A549 (cell line): ENCODE measurements at regions not wholly inside any gene's neighbourhood (a gene's known extent, or its start where the extent isn't known, plus 50 kb on each side); places are given as distances from the start of the nearest gene placed in this dataset.
"Not testable (repeated sequence)": the region's sequence is repeated elsewhere in the genome, so short reads cannot be mapped to it uniquely, and the experiment has no call there.

ENCODE experiments used
- ATAC-seq, 2 experiments: fragments of 200-7000 bp in 1 of 2; fragments of >200 bp in 1 of 2; cut with Nextera tagmentation in 1 of 2; cut with Tn5 transposase in 1 of 2; 3 replicates each; pipeline versions ENCODE4 v1.8.0 to v1.9.1; 2018 to 2020; ENCODE audit warnings: mild to moderate bottlenecking in 1 of 2, moderate library complexity in 1 of 2
- CTCF ChIA-PET: fragments of 300-600 bp; sonication (Branson Sonifier 250); formaldehyde crosslinking; extraction: SDS; loops from one replicate; lab custom pipeline; 2021; ENCODE audit warnings: antibody characterized with exemption, inconsistent platforms; lab: Yijun Ruan, JAX
- POLR2A ChIA-PET: fragments of 350-600 bp; formaldehyde crosslinking; extraction: SDS; loops from one replicate; lab custom pipeline; 2021; ENCODE audit warnings: antibody characterized with exemption, inconsistent platforms; lab: Yijun Ruan, JAX
- DNase-seq, 2 experiments: peaks; one replicate each; pipeline versions ENCODE4 v3.0.0 to v3.0.0-alpha.2; 2011 to 2016; ENCODE audit warnings: low read depth in 1 of 2, low spot score in 1 of 2
- FAIRE-seq: peaks from 2 replicates; lab custom pipeline; 2011; peaks lifted over from hg19 to GRCh38; lab: Jason Lieb, UNC
- H3K27ac ChIP-seq, 2 experiments: fragments of >200 bp; sonication (Bioruptor Twin); formaldehyde crosslinking; 3 replicates each; pipeline ENCODE4 v1.5.1; 2016 to 2017
- H3K4me1 ChIP-seq: fragments of >200 bp; sonication (Bioruptor Twin); formaldehyde crosslinking; 3 replicates; pipeline ENCODE4 v1.6.1; 2016
- H3K4me2 ChIP-seq: fragments of >200 bp; sonication (Bioruptor Twin); formaldehyde crosslinking; 3 replicates; pipeline ENCODE4 v1.6.1; 2016
- H3K4me3 ChIP-seq: fragments of >200 bp; sonication (Bioruptor Twin); formaldehyde crosslinking; 3 replicates; pipeline ENCODE4 v1.5.1; 2016
- H3K9me3 ChIP-seq: fragments of >200 bp; sonication (Bioruptor Twin); formaldehyde crosslinking; 3 replicates; pipeline ENCODE4 v1.6.1; 2016
- BHLHE40 ChIP-seq: IDR thresholded peaks from 2 replicates; pipeline ENCODE4 v1.6.1; 2012; ENCODE audit warnings: low read depth, low read length, inconsistent platforms
- FOSL2 ChIP-seq, 2 experiments: fragments of 450-650 bp in 1 of 2; fragments of >200 bp in 1 of 2; sonication (Bioruptor Twin) in 1 of 2; formaldehyde crosslinking; IDR thresholded peaks; 2 replicates each; pipeline versions ENCODE4 v1.5.0 to v1.6.1; 2016 to 2020; ENCODE audit warnings: mild to moderate bottlenecking in 1 of 2, moderate library complexity in 1 of 2
- HDAC2 ChIP-seq: fragments of 200-600 bp; sonication (generic); IDR thresholded peaks from 2 replicates; pipeline ENCODE4 v1.6.1; 2016
- JUN ChIP-seq, 2 experiments: fragments of >200 bp; sonication (Bioruptor Twin); formaldehyde crosslinking; IDR thresholded peaks; 2 replicates in 1 of 2; 3 replicates in 1 of 2; pipeline ENCODE4 v1.6.1; 2016 to 2017
- MAFK ChIP-seq: fragments of 450-650 bp; IDR thresholded peaks from 2 replicates; pipeline ENCODE4 v1.6.1; 2014; ENCODE audit not compliant: partially characterized antibody
- POLR2AphosphoS2 ChIP-seq: conservative IDR thresholded peaks from 2 replicates; pipeline ENCODE4 v1.6.1; 2012; ENCODE audit warnings: low read length, improper control_type of control experiment, inconsistent platforms
- RAD21 ChIP-seq, 2 experiments: fragments of >200 bp in 1 of 2; sonication (Bioruptor Twin) in 1 of 2; formaldehyde crosslinking in 1 of 2; IDR thresholded peaks in 1 of 2; conservative IDR thresholded peaks in 1 of 2; 2 replicates in 1 of 2; 3 replicates in 1 of 2; pipeline ENCODE4 v1.6.1; 2012 to 2018; ENCODE audit warnings: inconsistent platforms in 1 of 2
- RARB ChIP-seq: fragments of 250-450 bp; sonication (Bioruptor Pico); IDR thresholded peaks from 2 replicates; pipeline ENCODE4 v1.8.0; 2021; ENCODE audit warnings: mild to moderate bottlenecking, moderate library complexity
- SREBF2 ChIP-seq: fragments of 450-650 bp; IDR thresholded peaks from 2 replicates; pipeline ENCODE4 v1.6.1; 2014; ENCODE audit warnings: mild to moderate bottlenecking, moderate library complexity
- TFCP2L1 ChIP-seq: fragments of 250-450 bp; sonication (Bioruptor Pico); IDR thresholded peaks from 2 replicates; pipeline ENCODE4 v1.5.0; 2021; ENCODE audit warnings: mild to moderate bottlenecking
- TP53 ChIP-seq: fragments of 250-450 bp; sonication (Bioruptor Pico); IDR thresholded peaks from 2 replicates; pipeline ENCODE4 v1.5.0; 2021; ENCODE audit warnings: mild to moderate bottlenecking, moderate library complexity
- ZNF302 ChIP-seq: fragments of 250-450 bp; sonication (Bioruptor Pico); IDR thresholded peaks from 2 replicates; pipeline ENCODE4 v1.9.0; 2021; ENCODE audit warnings: inconsistent platforms, mild to moderate bottlenecking, moderate library complexity
- WGBS: methylation state at CpG from one replicate; pipeline ENCODE4 v1.1.6; 2017; ENCODE audit errors: missing lambda C conversion rate; 5-methylcytosine and 5-hydroxymethylcytosine counted together
- TF ChIP-seq, protein P1 (sequence below): fragments of 450-650 bp; IDR thresholded peaks from 2 replicates; pipeline ENCODE4 v1.6.1; 2014; ENCODE audit warnings: antibody characterized with exemption
- TF ChIP-seq, protein P2 (sequence below): IDR thresholded peaks from 2 replicates; pipeline ENCODE4 v1.6.1; 2012
- TF ChIP-seq, protein P3 (sequence below): fragments of 250-450 bp; sonication (Bioruptor Pico); IDR thresholded peaks from 2 replicates; pipeline ENCODE4 v1.5.0; 2021; ENCODE audit warnings: mild to moderate bottlenecking, moderate library complexity, borderline replicate concordance

DNA sequence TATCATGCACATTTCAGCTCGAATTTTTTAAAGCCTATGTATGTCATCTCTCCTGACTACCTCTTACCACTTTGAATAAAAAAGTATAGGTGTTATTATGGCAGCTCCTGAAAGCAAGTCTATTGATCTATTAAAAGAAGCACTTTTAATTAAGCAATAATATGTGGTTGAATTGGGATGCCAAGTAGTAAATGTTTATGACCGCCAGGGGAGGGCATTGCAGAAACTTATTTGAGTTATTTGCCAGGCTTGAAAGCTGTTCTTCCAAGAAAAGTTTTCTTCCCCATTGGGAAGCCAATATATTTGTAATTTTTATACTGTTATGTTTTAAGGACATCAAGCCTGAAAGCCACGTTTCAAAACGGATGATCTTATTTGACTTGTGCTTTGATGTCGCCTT, 88.1 kb upstream of the SOX21 start:
- ChIA-PET CTCF (no interaction called here), POLR2A (no interaction called here)
- Histone ChIP-seq H3K9me3 (no peaks in the 10 kb centered on the region), H3K4me1 (no peaks in the 10 kb centered on the region), H3K4me2 (no peak overlapping the region), H3K4me3 (no peak overlapping the region), H3K27ac (no peak overlapping the region)
- ATAC-seq (no peak), DNase-seq (no peak), FAIRE-seq (no peak)
- 61% methylated on average over 5 of the region's 5 CpGs for WGBS
- TF ChIP-seq BHLHE40 (no peak), MAFK (no peak), JUN (IDR thresholded peaks at IDR 0.05) (no peak), POLR2AphosphoS2 (no peak), SREBF2 (no peak)

- no peak for FAIRE-seq
- no peak overlapping the region for H3K4me2 ChIP-seq
- H3K9me3 ChIP-seq, result no peaks in the 10 kb centered on the region
- ATAC-seq, result no peak
- CTCF ChIA-PET, result no interaction called here
- no peaks in the 10 kb centered on the region for H3K4me1 ChIP-seq
- H3K27ac ChIP-seq, result no peak overlapping the region
- TF ChIP-seq, protein P1, sequence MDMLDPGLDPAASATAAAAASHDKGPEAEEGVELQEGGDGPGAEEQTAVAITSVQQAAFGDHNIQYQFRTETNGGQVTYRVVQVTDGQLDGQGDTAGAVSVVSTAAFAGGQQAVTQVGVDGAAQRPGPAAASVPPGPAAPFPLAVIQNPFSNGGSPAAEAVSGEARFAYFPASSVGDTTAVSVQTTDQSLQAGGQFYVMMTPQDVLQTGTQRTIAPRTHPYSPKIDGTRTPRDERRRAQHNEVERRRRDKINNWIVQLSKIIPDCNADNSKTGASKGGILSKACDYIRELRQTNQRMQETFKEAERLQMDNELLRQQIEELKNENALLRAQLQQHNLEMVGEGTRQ, result no peak
- TF ChIP-seq MAFK, result peak; percentile 16
- DNase-seq, result no peak
- POLR2A ChIA-PET, result no interaction called here
- no peak overlapping the region for H3K4me3 ChIP-seq
- 85% methylated on average over 5 of the region's 5 CpGs for WGBS
Observed at GRCh38 chr13:94799299-94799698, 87.0 kb upstream of the SOX21 start.

DNA sequence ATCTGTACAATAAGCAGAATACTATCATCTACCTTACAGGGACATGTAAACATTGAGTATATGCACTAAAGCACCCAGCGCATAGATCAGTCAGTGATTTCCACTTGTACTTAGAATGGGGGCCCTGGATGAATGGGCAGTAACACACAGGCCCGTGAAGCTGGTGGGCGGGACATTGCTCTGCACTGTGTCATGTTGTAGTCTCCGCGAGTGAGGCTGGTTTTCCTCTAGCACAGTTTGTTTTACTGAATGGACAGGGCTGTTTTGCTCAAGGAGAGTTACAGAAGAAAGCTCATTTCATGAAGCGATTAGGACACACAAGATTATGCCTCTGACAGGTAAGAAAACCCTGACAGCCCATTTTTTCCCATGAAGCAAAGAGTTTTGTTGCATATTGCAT, 86.4 kb upstream of the SOX21 start:
- ChIA-PET POLR2A (no interaction called here), CTCF (no interaction called here)
- H3K4me3 ChIP-seq, result no peak overlapping the region
- no peak overlapping the region for H3K4me2 ChIP-seq
- DNase-seq, result no peak
- 85% methylated on average over 6 of the region's 6 CpGs for WGBS
- H3K4me1 ChIP-seq, result no peaks in the 10 kb centered on the region
- ATAC-seq, result no peak
- FAIRE-seq, result no peak
- no peak overlapping the region for H3K27ac ChIP-seq
- no peaks in the 10 kb centered on the region for H3K9me3 ChIP-seq
- TF ChIP-seq, protein P2, sequence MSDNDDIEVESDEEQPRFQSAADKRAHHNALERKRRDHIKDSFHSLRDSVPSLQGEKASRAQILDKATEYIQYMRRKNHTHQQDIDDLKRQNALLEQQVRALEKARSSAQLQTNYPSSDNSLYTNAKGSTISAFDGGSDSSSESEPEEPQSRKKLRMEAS, result no peak
- TF ChIP-seq, protein P1, result no peak
- no peak for TF ChIP-seq FOSL2 (IDR thresholded peaks at IDR 0.05)
- TF ChIP-seq FOSL2 (CRISPR knock-in tag; IDR thresholded peaks at IDR 0.05), result no peak
- TF ChIP-seq MAFK, result no peak
- TF ChIP-seq HDAC2, result no peak
- no peak for TF ChIP-seq ZNF302
- no peak for TF ChIP-seq TFCP2L1
- TF ChIP-seq RAD21 (conservative IDR thresholded peaks at IDR 0.05 in 1 of 2, IDR thresholded peaks at IDR 0.05 in 1 of 2), result no peak
- no peak for TF ChIP-seq TP53 (CRISPR knock-in tag)
- TF ChIP-seq, all 56 proteins: peak for 0

GRCh38 chr13:94795292-94795691, 82.9 kb upstream of the SOX21 start:
- DNase-seq, result no peak
- Histone ChIP-seq H3K4me2 (no peak overlapping the region), H3K27ac (no peak overlapping the region), H3K4me1 (no peaks in the 10 kb centered on the region), H3K4me3 (no peak overlapping the region), H3K9me3 (no peaks in the 10 kb centered on the region)
- ATAC-seq, result no peak
- TF ChIP-seq RARB (CRISPR knock-in tag), result no peak
- no peak for TF ChIP-seq MAFK
- TF ChIP-seq, protein P3, sequence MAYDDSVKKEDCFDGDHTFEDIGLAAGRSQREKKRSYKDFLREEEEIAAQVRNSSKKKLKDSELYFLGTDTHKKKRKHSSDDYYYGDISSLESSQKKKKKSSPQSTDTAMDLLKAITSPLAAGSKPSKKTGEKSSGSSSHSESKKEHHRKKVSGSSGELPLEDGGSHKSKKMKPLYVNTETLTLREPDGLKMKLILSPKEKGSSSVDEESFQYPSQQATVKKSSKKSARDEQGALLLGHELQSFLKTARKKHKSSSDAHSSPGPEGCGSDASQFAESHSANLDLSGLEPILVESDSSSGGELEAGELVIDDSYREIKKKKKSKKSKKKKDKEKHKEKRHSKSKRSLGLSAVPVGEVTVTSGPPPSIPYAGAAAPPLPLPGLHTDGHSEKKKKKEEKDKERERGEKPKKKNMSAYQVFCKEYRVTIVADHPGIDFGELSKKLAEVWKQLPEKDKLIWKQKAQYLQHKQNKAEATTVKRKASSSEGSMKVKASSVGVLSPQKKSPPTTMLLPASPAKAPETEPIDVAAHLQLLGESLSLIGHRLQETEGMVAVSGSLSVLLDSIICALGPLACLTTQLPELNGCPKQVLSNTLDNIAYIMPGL (CRISPR knock-in tag), result no peak
- no peak for FAIRE-seq
- CTCF ChIA-PET, result no interaction called here
- POLR2A ChIA-PET, result no interaction called here
- WGBS, result 89% methylated on average over 7 of the region's 7 CpGs

DNA sequence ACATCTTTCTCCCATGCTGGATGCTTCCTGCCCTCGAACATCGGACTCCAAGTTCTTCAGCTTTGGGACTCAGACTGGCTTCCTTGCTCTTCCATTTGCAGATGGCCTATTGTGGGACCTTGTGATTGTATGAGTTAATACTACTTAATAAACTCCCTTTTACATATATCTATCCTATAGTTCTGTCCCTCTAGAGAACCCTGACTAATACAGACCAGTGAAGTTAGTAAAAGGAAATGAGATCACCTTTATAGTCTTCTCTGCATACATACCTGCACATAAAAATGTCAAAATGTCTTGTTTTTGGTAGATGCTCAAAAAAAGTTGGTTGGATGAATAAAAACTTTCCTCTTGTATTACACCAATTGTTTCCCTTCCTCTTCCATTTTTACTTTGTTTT, 73.9 kb upstream of the SOX21 start:
- H3K9me3 ChIP-seq, FAIRE-seq, DNase-seq, H3K4me1 ChIP-seq, H3K4me2 ChIP-seq, ATAC-seq, POLR2A ChIA-PET, H3K27ac ChIP-seq, CTCF ChIA-PET, H3K4me3 ChIP-seq: not testable (repeated sequence)
- 70% methylated on average over 2 of the region's 2 CpGs for WGBS
